Peyer's patch (tissue), 4 donors: ENCODE measurements at regions not wholly inside any gene's neighbourhood (a gene's known extent, or its start where the extent isn't known, plus 50 kb on each side); places are given as distances from the start of the nearest gene placed in this dataset.

Experiments used
- CTCF ChIP-seq, 6 experiments: fragments of 450-650 bp in 4 of 6; fragments of 200-600 bp in 2 of 6; sonication (generic) in 1 of 6; IDR thresholded peaks; one replicate each; pipeline ENCODE4 v1.5.1; 2017 to 2019; ENCODE audit warnings: antibody characterized with exemption in 6 of 6, mild to moderate bottlenecking in 3 of 6, moderate library complexity in 1 of 6
- POLR2A ChIP-seq, 2 donors: fragments of 450-650 bp; IDR thresholded peaks; one replicate each; pipeline ENCODE4 v1.5.1; 2017; ENCODE audit warnings: antibody characterized with exemption in 2 of 2, mild to moderate bottlenecking in 2 of 2, moderate library complexity in 2 of 2

- no peak for TF ChIP-seq CTCF (IDR thresholded peaks at IDR 0.05)
- TF ChIP-seq POLR2A (IDR thresholded peaks at IDR 0.05), result no peak
Measured at GRCh38 chr13:107864543-107865317, 350.6 kb downstream of the LIG4 start.
